GM12878 (cell line): ENCODE measurements at regions not wholly inside any gene's neighbourhood (a gene's known extent, or its start where the extent isn't known, plus 50 kb on each side); places are given as distances from the start of the nearest gene placed in this dataset.

ENCODE experiments used
- JUND ChIP-seq: IDR thresholded peaks from 2 replicates; pipeline ENCODE4 v1.6.1; 2012; ENCODE audit warnings: low read depth, mild to moderate bottlenecking, low read length, improper control_type of control experiment, moderate library complexity
- NBN ChIP-seq: fragments of 450-650 bp; IDR thresholded peaks from 2 replicates; pipeline ENCODE4 v1.6.1; 2016
- NR2C2 ChIP-seq: IDR thresholded peaks from 2 replicates; pipeline ENCODE4 v1.6.1; 2011; ENCODE audit warnings: borderline replicate concordance, low read depth; ENCODE audit not compliant: control insufficient read depth, insufficient read length
- USF2 ChIP-seq: IDR thresholded peaks from 2 replicates; pipeline ENCODE4 v1.6.1; 2011; ENCODE audit warnings: low read depth, low read length, improper control_type of control experiment, borderline replicate concordance

- no peak for TF ChIP-seq NBN
- no peak for TF ChIP-seq JUND
- no peak for TF ChIP-seq USF2
- TF ChIP-seq NR2C2: no peak
Observed at GRCh38 chr4:147096667-147097604, 151.3 kb upstream of the TTC29 start.
